ENCODE measurements at regions not wholly inside any gene's neighbourhood (a gene's known extent, or its start where the extent isn't known, plus 50 kb on each side); places are given as distances from the start of the nearest gene placed in this dataset.

DNA sequence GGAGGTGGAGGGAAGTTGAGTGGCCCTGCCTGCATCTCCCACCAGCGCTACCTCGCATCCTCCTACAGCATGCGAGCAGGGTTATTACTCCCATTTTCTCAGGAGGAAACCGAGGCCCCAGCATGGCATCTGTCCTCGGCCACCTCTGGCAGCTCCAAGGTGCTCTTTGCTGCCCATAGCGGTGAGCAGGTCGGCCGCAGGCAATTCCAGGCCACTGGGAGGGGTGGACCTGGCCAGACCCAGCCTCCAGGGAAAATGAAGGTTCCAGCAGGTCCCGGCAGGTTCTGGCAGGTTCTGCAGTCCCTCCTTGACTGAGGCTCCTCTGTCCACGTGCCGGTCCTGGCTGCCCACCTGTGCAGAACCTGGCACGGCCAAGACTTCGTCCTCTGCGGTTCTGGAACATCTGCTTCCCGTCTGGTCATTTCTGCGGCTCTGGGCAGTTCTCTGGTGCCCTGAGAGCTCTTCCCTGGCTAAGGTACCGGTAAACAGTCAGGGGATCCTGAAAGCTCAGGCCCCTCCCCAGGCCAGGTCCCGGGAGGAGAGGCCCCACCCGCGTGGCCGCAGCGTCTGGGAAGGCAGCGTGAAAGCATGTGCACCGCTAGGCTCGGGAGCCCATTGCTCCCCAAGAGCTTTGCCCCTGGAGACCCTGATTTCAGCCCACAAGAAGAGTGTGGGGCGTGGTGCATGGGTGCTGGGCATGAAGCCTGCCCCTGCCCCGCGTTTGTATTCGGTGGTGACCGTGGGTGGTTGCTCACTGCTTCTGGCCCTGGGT is 112.0 kb upstream of the ADRA2C start:
- no peak for TF ChIP-seq POLR2A (IDR thresholded peaks at IDR 0.05; ENCODE audit: low read depth, low read length)
- TF ChIP-seq PAX5 (IDR thresholded peaks at IDR 0.05; ENCODE audit: insufficient read depth, low read length, severe bottlenecking): no peak
- TF ChIP-seq POLR2AphosphoS5 (IDR thresholded peaks at IDR 0.05; ENCODE audit: low read depth, low read length): no peak
- TF ChIP-seq SPI1 (IDR thresholded peaks at IDR 0.05; ENCODE audit: low read depth, low read length): no peak
- TF ChIP-seq TAF1 (IDR thresholded peaks at IDR 0.05; ENCODE audit: low read depth, low read length): no peak

Measured in GM12891 (cell line).